HK-2 (cell line): ENCODE measurements at regions not wholly inside any gene's neighbourhood (a gene's known extent, or its start where the extent isn't known, plus 50 kb on each side); places are given as distances from the start of the nearest gene placed in this dataset.

Source experiments
- DNase-seq: peaks from one replicate; pipeline ENCODE4 v3.0.0-alpha.2; 2018; ENCODE audit not compliant: unreplicated experiment

GRCh38 chr6:105815661-105816555 lies 270.2 kb upstream of the PRDM1 start:
- DNase-seq = no peak

GRCh38 chr6:105814745-105815536 lies 271.2 kb upstream of the PRDM1 start:
- no peak for DNase-seq

GRCh38 chr6:105810922-105811482 lies 275.1 kb upstream of the PRDM1 start:
- no peak for DNase-seq

GRCh38 chr6:105810105-105810921 lies 275.8 kb upstream of the PRDM1 start:
- DNase-seq = peak; percentile 38

- DNase-seq = no peak
Observed at GRCh38 chr6:105808571-105808970, 277.6 kb upstream of the PRDM1 start.

GRCh38 chr6:105807905-105808304 lies 278.2 kb upstream of the PRDM1 start:
- DNase-seq = no peak

GRCh38 chr6:105806486-105806920 lies 279.6 kb upstream of the PRDM1 start:
- DNase-seq = no peak

GRCh38 chr6:105805501-105806023 lies 280.6 kb upstream of the PRDM1 start:
- no peak for DNase-seq

GRCh38 chr6:105804424-105804823 lies 281.7 kb upstream of the PRDM1 start:
- DNase-seq = no peak

- no peak for DNase-seq
Observed at GRCh38 chr6:105804000-105804399, 282.1 kb upstream of the PRDM1 start.

- no peak for DNase-seq
Observed at GRCh38 chr6:105803442-105803841, 282.7 kb upstream of the PRDM1 start.

- DNase-seq = no peak
Observed at GRCh38 chr6:105802703-105803102, 283.4 kb upstream of the PRDM1 start.

- DNase-seq = no peak
Observed at GRCh38 chr6:105800871-105801270, 285.3 kb upstream of the PRDM1 start.

- no peak for DNase-seq
Observed at GRCh38 chr6:105800398-105800797, 285.7 kb upstream of the PRDM1 start.

- DNase-seq = no peak
Observed at GRCh38 chr6:105799056-105799455, 287.1 kb upstream of the PRDM1 start.

GRCh38 chr6:105797983-105798453 lies 288.1 kb upstream of the PRDM1 start:
- no peak for DNase-seq

GRCh38 chr6:105797286-105797979 lies 288.7 kb upstream of the PRDM1 start:
- DNase-seq = no peak

GRCh38 chr6:105795913-105796517 lies 290.1 kb upstream of the PRDM1 start:
- DNase-seq = no peak

GRCh38 chr6:105795366-105795765 lies 290.8 kb upstream of the PRDM1 start:
- DNase-seq = no peak

GRCh38 chr6:105794870-105795269 lies 291.3 kb upstream of the PRDM1 start:
- no peak for DNase-seq
